Activated CD8-positive, alpha-beta T cell treated with anti-CD3 and anti-CD28 coated beads, Interleukin-2, amount 10 ng/mL, durations not matched to agents 7 days and 5 days (primary cell): ENCODE measurements at regions not wholly inside any gene's neighbourhood (a gene's known extent, or its start where the extent isn't known, plus 50 kb on each side); places are given as distances from the start of the nearest gene placed in this dataset.
A peak's percentile ranks its signal among the peaks of the same experiment; 100 is the strongest.
"Not testable (repeated sequence)": the region's sequence is repeated elsewhere in the genome, so short reads cannot be mapped to it uniquely, and the experiment has no call there.

Experiments
- ATAC-seq: fragments of 150-1000 bp; cut with Tn5 transposase; one replicate; pipeline ENCODE4 v1.10.0; 2021; ENCODE audit warnings: moderate library complexity
- CTCF ChIA-PET: fragments of 350-600 bp; sonication (Branson Sonifier 250); formaldehyde crosslinking; loops from one replicate; lab custom pipeline; 2021; ENCODE audit warnings: antibody characterized with exemption; lab: Charles Lee
- POLR2A ChIA-PET: fragments of 350-600 bp; sonication (Branson Sonifier 250); formaldehyde crosslinking; loops from one replicate; lab custom pipeline; 2021; ENCODE audit warnings: antibody characterized with exemption; lab: Charles Lee
- DNase-seq: peaks from one replicate; pipeline ENCODE4 v3.0.0-alpha.2; 2020
- H3K27ac Mint-ChIP-seq: one replicate; pipeline ENCODE4 v1.8.0; 2021; ENCODE audit warnings: mild to moderate bottlenecking, mixed read lengths
- H3K27me3 Mint-ChIP-seq: one replicate; pipeline ENCODE4 v1.8.0; 2021; ENCODE audit warnings: low read depth, mixed read lengths
- H3K36me3 Mint-ChIP-seq: one replicate; pipeline ENCODE4 v1.8.0; 2021; ENCODE audit warnings: low read depth, mixed read lengths
- H3K4me1 Mint-ChIP-seq: one replicate; pipeline ENCODE4 v1.8.0; 2021; ENCODE audit warnings: low read depth, mixed read lengths
- H3K4me3 Mint-ChIP-seq: one replicate; pipeline ENCODE4 v1.8.0; 2021; ENCODE audit warnings: mild to moderate bottlenecking, mixed read lengths
- H3K9me3 Mint-ChIP-seq: one replicate; pipeline ENCODE4 v1.8.0; 2022; ENCODE audit warnings: mixed read lengths; ENCODE audit not compliant: insufficient read depth

DNA sequence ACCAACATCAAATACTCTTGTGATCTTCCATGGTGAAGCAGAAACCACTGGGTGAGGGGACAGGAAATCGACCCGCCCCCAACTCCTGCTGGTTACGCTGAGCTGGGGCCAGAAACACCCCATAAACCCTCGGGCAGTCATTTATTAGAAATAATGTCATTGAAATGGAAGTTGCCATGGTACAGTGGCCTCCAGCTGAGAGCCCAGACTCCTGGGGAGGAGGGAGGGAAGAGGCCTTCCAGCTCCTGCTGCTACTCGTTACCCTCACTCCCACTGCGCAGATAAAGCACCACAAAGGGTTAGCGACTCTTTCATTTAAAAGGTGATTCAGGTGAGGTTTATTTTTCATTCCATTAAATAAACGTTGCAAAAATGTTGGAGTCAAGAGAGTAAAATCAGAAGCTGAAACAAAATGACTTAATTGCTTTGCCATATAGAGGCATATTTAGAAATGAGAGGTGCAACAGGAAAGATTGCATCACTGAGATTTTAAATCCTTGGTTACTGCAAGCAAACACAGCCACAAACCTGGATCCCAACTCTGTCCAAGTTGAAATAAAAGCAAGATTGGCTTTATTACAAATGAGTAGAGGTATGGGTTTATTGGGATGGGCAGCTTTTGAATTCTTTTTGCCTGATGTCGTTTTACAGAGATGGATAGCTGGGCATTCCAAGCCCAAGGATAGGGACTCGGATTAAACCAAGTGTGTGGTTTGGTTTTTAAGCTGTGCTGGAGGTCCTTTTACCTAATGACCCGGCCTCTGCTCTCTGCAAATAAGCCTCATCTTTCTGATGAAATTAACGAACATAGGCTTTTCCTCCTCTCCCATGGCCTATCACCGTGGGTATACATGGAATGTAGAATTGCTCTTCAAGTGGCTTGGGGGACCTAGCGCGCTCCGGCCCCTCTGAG lies 92.0 kb downstream of the LYZL1 start:
- ChIA-PET POLR2A (interaction anchor here (0.6 kb wide), 1 partner anchor 27 kb away, joined by 4 read pairs; no protein-coding TSS in a partner anchor), CTCF (interaction anchor here (0.7 to 2.3 kb wide), 3 partner anchors 12 to 132 kb away, joined by 3 to 6 read pairs (median 3); no protein-coding TSS in a partner anchor)
- not testable (repeated sequence) for H3K9me3 Mint-ChIP-seq, H3K27me3 Mint-ChIP-seq, ATAC-seq, H3K36me3 Mint-ChIP-seq, H3K4me3 Mint-ChIP-seq, DNase-seq
- H3K27ac Mint-ChIP-seq = peak overlapping the region; percentile 73
- H3K4me1 Mint-ChIP-seq = peaks cover 27% of the 10 kb centered on the region

- ATAC-seq = peak; percentile 64
- no peak overlapping the region for H3K4me3 Mint-ChIP-seq
- no peaks in the 10 kb centered on the region for H3K9me3 Mint-ChIP-seq
- DNase-seq = peak; percentile 38
- peaks cover 5% of the 10 kb centered on the region for H3K27me3 Mint-ChIP-seq
- H3K4me1 Mint-ChIP-seq = peaks cover 19% of the 10 kb centered on the region
- POLR2A ChIA-PET = no interaction called here
- H3K27ac Mint-ChIP-seq = no peak overlapping the region
- no peaks in the 10 kb centered on the region for H3K36me3 Mint-ChIP-seq
- CTCF ChIA-PET = interaction anchor here (0.6 to 3.5 kb wide), 17 partner anchors 9 to 665 kb away, joined by 3 to 18 read pairs (median 4); no protein-coding TSS in a partner anchor
These were observed 97.6 kb downstream of the LYZL1 start for GRCh38 chr10:29386342-29386999.

GRCh38 chr10:29387269-29387668 lies 98.4 kb downstream of the LYZL1 start:
- ATAC-seq (no peak), DNase-seq (no peak)
- Mint-ChIP-seq H3K4me1 (peaks cover 18% of the 10 kb centered on the region), H3K36me3 (no peaks in the 10 kb centered on the region), H3K27ac (no peak overlapping the region), H3K27me3 (peaks cover 2% of the 10 kb centered on the region), H3K9me3 (no peaks in the 10 kb centered on the region), H3K4me3 (no peak overlapping the region)
- ChIA-PET POLR2A (no interaction called here), CTCF (interaction anchor here (0.9 to 3.5 kb wide), 9 partner anchors 12 to 109 kb away, joined by 3 to 18 read pairs (median 4); no protein-coding TSS in a partner anchor)

GRCh38 chr10:29388112-29388511 lies 99.2 kb downstream of the LYZL1 start:
- DNase-seq, H3K9me3 Mint-ChIP-seq, POLR2A ChIA-PET, H3K27me3 Mint-ChIP-seq, H3K4me3 Mint-ChIP-seq, H3K27ac Mint-ChIP-seq, H3K36me3 Mint-ChIP-seq, ATAC-seq: not testable (repeated sequence)
- H3K4me1 Mint-ChIP-seq = peaks cover 11% of the 10 kb centered on the region
- CTCF ChIA-PET = interaction anchor here (2.5 to 3.5 kb wide), 2 partner anchors 20 to 109 kb away, joined by 14 to 18 read pairs; no protein-coding TSS in a partner anchor

GRCh38 chr10:29389493-29389892 lies 100.6 kb downstream of the LYZL1 start:
- H3K27ac Mint-ChIP-seq = no peak overlapping the region

GRCh38 chr10:29389935-29390334 lies 101.1 kb downstream of the LYZL1 start:
- ChIA-PET CTCF (interaction anchor here (1.2 to 1.5 kb wide), 3 partner anchors 11 to 106 kb away, joined by 3 to 5 read pairs (median 3); no protein-coding TSS in a partner anchor), POLR2A (no interaction called here)
- ATAC-seq = no peak
- Mint-ChIP-seq H3K27ac (no peak overlapping the region), H3K4me3 (no peak overlapping the region), H3K4me1 (peaks cover 1% of the 10 kb centered on the region), H3K36me3 (no peaks in the 10 kb centered on the region), H3K9me3 (no peaks in the 10 kb centered on the region), H3K27me3 (no peaks in the 10 kb centered on the region)
- no peak for DNase-seq

More at GRCh38 chr10:29389493-29389892, 100.6 kb downstream of the LYZL1 start:
- ChIA-PET POLR2A (no interaction called here), CTCF (interaction anchor here (1.2 to 1.5 kb wide), 3 partner anchors 10 to 107 kb away, joined by 3 to 5 read pairs (median 3); no protein-coding TSS in a partner anchor)
- no peaks in the 10 kb centered on the region for H3K9me3 Mint-ChIP-seq
- H3K36me3 Mint-ChIP-seq = no peaks in the 10 kb centered on the region
- peaks cover 1% of the 10 kb centered on the region for H3K27me3 Mint-ChIP-seq
- H3K4me1 Mint-ChIP-seq = peaks cover 1% of the 10 kb centered on the region
- DNase-seq (no peak), ATAC-seq (no peak)
- no peak overlapping the region for H3K4me3 Mint-ChIP-seq

GRCh38 chr10:29392376-29393021 lies 103.6 kb downstream of the LYZL1 start:
- no peak overlapping the region for H3K4me3 Mint-ChIP-seq
- ChIA-PET POLR2A (no interaction called here), CTCF (interaction anchor here (1.0 to 3.1 kb wide), 24 partner anchors 8 to 255 kb away, joined by 3 to 18 read pairs (median 4); no protein-coding TSS in a partner anchor)
- no peak overlapping the region for H3K27ac Mint-ChIP-seq
- H3K9me3 Mint-ChIP-seq = no peaks in the 10 kb centered on the region
- ATAC-seq = peak; percentile 64
- H3K27me3 Mint-ChIP-seq = peaks cover 1% of the 10 kb centered on the region
- no peaks in the 10 kb centered on the region for H3K4me1 Mint-ChIP-seq
- peak; percentile 62 for DNase-seq
- H3K36me3 Mint-ChIP-seq = no peaks in the 10 kb centered on the region

GRCh38 chr10:29394321-29394932 lies 105.6 kb downstream of the LYZL1 start:
- Mint-ChIP-seq H3K9me3 (no peaks in the 10 kb centered on the region), H3K36me3 (no peaks in the 10 kb centered on the region), H3K4me1 (no peaks in the 10 kb centered on the region), H3K27me3 (peaks cover 1% of the 10 kb centered on the region), H3K27ac (no peak overlapping the region), H3K4me3 (no peak overlapping the region)
- no peak for ATAC-seq
- DNase-seq = no peak
- POLR2A ChIA-PET = no interaction called here
- CTCF ChIA-PET = interaction anchor here (1.5 to 3.1 kb wide), 2 partner anchors 8 to 15 kb away, joined by 6 to 18 read pairs; no protein-coding TSS in a partner anchor

GRCh38 chr10:29395409-29395808 lies 106.5 kb downstream of the LYZL1 start:
- no peaks in the 10 kb centered on the region for H3K36me3 Mint-ChIP-seq
- no peak overlapping the region for H3K4me3 Mint-ChIP-seq
- peaks cover 1% of the 10 kb centered on the region for H3K27me3 Mint-ChIP-seq
- DNase-seq (no peak), ATAC-seq (no peak)
- no peak overlapping the region for H3K27ac Mint-ChIP-seq
- H3K4me1 Mint-ChIP-seq = no peaks in the 10 kb centered on the region
- no peaks in the 10 kb centered on the region for H3K9me3 Mint-ChIP-seq
- CTCF ChIA-PET = interaction anchor here (1.5 to 2.3 kb wide), 2 partner anchors 9 to 13 kb away, joined by 6 to 8 read pairs; no protein-coding TSS in a partner anchor
- POLR2A ChIA-PET = no interaction called here

- ATAC-seq (no peak), DNase-seq (no peak)
- Mint-ChIP-seq H3K36me3 (no peaks in the 10 kb centered on the region), H3K4me3 (no peak overlapping the region), H3K9me3 (peaks cover 8% of the 10 kb centered on the region), H3K27ac (no peak overlapping the region), H3K4me1 (no peaks in the 10 kb centered on the region), H3K27me3 (peaks cover 3% of the 10 kb centered on the region)
- ChIA-PET CTCF (interaction anchor here (2.3 kb wide), 1 partner anchor 11 kb away, joined by 8 read pairs; no protein-coding TSS in a partner anchor), POLR2A (no interaction called here)
These were observed 108.4 kb downstream of the LYZL1 start for GRCh38 chr10:29397221-29397620.

GRCh38 chr10:29403208-29403607 lies 114.3 kb downstream of the LYZL1 start:
- CTCF ChIA-PET = interaction anchor here (1.5 to 1.7 kb wide), 2 partner anchors 11 to 17 kb away, joined by 4 to 8 read pairs; no protein-coding TSS in a partner anchor
- POLR2A ChIA-PET = no interaction called here
- Mint-ChIP-seq H3K4me3 (no peak overlapping the region), H3K9me3 (peaks cover 20% of the 10 kb centered on the region), H3K27me3 (peaks cover 2% of the 10 kb centered on the region), H3K27ac (no peak overlapping the region), H3K4me1 (no peaks in the 10 kb centered on the region), H3K36me3 (peaks cover 5% of the 10 kb centered on the region)
- ATAC-seq = no peak
- DNase-seq = no peak
